ENCODE measurements at regions not wholly inside any gene's neighbourhood (a gene's known extent, or its start where the extent isn't known, plus 50 kb on each side); places are given as distances from the start of the nearest gene placed in this dataset.

DNA sequence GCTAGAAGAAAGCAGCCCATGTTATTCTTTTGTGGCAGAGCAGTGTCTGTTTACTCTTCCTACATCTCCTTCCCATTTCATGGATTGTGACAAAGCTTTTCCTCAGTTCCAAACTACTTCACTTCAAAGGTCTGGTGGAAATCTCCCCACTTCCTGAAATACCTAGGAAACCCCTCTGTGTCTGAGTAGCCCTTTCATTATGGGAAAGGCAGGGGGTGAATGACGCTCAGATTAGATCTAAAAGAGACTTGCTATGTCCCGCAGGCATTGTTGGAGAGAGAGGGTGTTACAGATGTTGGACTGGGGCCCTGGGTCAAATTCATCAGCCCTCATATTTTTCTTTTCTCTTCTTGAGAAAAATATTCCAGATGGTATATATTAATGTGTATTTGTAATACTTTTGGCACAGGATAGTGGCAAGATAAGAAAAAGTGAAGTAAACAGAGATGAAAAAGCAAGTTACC, 675.0 kb downstream of the IRS1 start:
- DNase-seq (ENCODE audit: low read depth): no peak
- no peak overlapping the region for H3K4me3 ChIP-seq (ENCODE audit: low read depth, low read length)
- TF ChIP-seq, protein P1, sequence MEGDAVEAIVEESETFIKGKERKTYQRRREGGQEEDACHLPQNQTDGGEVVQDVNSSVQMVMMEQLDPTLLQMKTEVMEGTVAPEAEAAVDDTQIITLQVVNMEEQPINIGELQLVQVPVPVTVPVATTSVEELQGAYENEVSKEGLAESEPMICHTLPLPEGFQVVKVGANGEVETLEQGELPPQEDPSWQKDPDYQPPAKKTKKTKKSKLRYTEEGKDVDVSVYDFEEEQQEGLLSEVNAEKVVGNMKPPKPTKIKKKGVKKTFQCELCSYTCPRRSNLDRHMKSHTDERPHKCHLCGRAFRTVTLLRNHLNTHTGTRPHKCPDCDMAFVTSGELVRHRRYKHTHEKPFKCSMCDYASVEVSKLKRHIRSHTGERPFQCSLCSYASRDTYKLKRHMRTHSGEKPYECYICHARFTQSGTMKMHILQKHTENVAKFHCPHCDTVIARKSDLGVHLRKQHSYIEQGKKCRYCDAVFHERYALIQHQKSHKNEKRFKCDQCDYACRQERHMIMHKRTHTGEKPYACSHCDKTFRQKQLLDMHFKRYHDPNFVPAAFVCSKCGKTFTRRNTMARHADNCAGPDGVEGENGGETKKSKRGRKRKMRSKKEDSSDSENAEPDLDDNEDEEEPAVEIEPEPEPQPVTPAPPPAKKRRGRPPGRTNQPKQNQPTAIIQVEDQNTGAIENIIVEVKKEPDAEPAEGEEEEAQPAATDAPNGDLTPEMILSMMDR (IDR thresholded peaks at IDR 0.05; ENCODE audit: insufficient read depth, low read depth, low read length, missing control alignments): no peak

DNA sequence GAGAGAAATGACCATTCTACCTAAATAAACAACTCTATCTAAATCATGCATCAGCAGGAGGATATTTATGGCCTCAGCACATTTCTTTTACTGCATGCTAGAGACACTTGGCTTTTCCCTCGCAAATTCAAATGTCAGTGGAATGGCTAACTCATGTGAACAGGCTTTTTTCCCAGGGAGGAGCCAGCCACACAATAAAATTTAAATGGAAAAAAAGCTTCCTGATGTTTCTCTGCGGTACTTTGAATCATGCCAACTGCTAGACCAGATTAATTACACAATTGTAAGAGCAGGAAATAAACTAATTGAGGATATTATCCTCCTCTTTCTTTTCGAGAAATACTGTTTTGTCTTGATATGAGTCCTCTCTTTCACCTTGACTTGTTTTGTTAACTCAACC, 676.3 kb downstream of the IRS1 start:
- H3K4me3 ChIP-seq (ENCODE audit: low read depth, low read length): no peak overlapping the region
- no peak for DNase-seq (ENCODE audit: low read depth)
- TF ChIP-seq, protein P1 (IDR thresholded peaks at IDR 0.05; ENCODE audit: insufficient read depth, low read depth, low read length, missing control alignments): no peak

DNA sequence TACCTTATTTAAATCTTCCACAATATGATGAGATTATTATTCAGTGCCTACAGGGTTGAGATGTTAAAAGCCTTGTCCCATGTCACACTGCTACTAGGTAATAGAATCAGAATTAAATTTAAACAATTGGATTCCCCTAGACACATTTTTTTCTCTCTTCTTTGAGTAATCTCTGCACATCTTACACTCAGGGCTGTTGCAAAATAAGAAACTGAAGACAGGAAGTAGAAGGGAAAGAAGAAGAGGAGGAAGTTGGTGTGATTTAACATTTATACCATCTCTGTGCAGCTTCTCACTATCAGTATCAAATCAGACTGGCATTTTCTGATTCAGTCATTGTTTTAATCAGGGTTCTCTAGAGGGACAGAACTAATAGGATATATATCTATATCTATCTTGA, 677.6 kb downstream of the IRS1 start:
- no peak for DNase-seq (ENCODE audit: low read depth)
- H3K4me3 ChIP-seq (ENCODE audit: low read depth, low read length): no peak overlapping the region
- TF ChIP-seq, protein P1 (IDR thresholded peaks at IDR 0.05; ENCODE audit: insufficient read depth, low read depth, low read length, missing control alignments): no peak

DNA sequence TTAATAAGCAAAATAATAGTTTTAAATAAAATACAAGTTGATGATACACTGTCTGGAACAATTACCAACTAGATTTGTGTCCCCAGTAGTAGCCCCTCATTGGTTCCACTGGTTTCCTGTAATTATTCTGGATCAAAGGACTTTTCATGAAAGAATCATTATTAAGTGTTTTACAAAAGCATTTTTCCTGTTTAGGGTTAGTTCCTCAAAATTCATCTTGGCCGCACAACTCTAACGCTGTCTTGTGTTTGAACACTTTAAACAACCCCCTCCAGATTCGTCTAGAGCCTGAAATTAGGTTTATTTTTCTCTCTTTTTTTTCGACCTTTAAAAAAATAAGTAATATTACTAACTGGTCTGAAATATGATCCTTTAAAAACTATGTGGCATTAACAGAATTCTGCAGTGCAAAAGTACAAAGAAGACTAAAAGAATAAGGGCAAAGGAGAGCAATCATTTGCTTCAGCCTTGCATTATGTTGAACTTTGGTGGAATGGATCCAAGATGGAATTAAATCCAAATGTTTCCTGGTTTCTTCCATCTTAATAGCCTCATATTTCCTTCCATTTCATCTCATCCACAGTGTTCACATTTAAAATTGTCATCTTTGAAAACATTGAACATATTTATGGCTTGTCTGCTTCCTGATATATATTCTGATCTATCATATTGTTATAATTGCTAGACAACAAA, 678.4 kb downstream of the IRS1 start:
- TF ChIP-seq, protein P1 (IDR thresholded peaks at IDR 0.05; ENCODE audit: insufficient read depth, low read depth, low read length, missing control alignments): no peak
- H3K4me3 ChIP-seq (ENCODE audit: low read depth, low read length): no peak overlapping the region
- no peak for DNase-seq (ENCODE audit: low read depth)

DNA sequence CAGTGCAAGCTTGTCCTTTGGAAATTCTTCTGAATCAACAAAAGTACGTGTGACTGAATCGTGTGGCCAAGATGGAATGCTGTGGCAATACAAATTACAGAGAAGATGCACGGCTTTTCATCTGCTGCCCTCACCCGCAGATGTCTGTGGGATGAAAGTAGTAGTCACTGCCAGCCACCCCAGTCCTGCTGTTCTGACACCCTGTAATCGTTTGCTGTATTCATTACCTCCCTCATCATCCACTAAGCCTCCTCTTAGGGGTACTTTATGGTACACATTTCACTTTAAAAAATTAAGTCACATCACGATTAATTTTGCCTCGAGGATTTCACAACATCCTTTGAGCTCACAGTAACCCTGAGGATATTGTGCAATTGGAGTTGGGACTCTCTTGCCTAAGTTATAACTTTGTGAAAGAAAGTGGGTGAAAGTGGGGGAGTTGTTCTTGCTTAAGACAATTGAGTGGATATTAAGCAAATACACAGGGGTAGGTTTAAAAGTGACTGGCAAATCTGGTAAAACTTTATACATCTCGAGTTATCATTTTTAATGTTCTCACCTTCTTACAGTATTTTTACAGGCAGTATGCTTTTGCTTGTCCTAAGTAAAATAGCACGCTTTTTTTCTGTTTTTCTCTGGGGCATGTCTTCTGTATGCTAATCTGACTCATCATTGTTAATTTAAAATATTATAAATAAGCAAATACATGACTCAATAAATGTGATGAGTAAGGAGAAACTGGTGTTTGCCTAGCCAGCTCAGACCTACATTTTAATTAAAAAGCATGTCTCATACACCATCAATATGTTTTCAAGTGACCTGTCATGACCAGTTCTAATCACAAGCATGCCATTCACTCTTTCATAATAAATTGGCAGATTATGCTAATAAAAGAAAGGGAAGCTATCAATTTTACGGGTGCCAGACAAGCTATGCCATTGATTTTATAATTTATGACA, 680.9 kb downstream of the IRS1 start:
- TF ChIP-seq, protein P1 (IDR thresholded peaks at IDR 0.05; ENCODE audit: insufficient read depth, low read depth, low read length, missing control alignments): no peak
- no peak overlapping the region for H3K4me3 ChIP-seq (ENCODE audit: low read depth, low read length)
- DNase-seq (ENCODE audit: low read depth): no peak

DNA sequence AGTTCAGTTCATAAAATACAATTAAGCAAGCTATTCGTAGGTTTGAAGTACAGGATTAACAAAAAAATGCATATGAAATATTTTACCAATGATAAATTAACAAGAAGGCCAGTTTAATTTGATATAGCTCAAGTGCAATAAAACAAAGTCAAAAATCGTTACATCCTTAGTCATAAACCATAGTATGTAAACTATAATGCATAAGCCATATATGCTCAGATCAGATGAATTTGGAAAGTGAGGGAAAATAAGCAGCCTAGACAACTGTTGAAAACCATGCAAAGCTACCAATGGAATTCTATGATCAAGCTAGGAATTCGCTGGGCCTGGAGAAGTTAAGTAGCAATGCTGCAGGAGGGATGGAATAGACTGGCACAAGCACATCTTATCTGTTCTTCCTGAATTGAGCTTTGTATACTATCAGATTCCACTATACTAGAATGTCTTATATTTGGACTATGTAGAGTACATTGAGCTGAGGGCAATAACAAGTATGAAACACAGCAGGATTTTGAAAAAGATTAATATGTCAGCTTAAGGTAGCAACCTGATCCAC, 682.0 kb downstream of the IRS1 start:
- TF ChIP-seq, protein P1 (IDR thresholded peaks at IDR 0.05; ENCODE audit: insufficient read depth, low read depth, low read length, missing control alignments): no peak
- H3K4me3 ChIP-seq (ENCODE audit: low read depth, low read length): no peak overlapping the region

More for the DNA sequence above, 682.0 kb downstream of the IRS1 start:
- no peak for DNase-seq (ENCODE audit: low read depth)
